A673 (cell line): ENCODE measurements at regions not wholly inside any gene's neighbourhood (a gene's known extent, or its start where the extent isn't known, plus 50 kb on each side); places are given as distances from the start of the nearest gene placed in this dataset.

Experiments
- BruUV-seq: library from RNA; stranded (reverse); fragments of 400-500 nt; replicated peaks from 2 replicates; lab custom pipeline; 2021; lab: Mats Ljungman, UMichigan
- CTCF ChIA-PET: fragments of 300-600 bp; sonication (Branson Sonifier 250); formaldehyde crosslinking; loops from one replicate; lab custom pipeline; 2022; ENCODE audit warnings: antibody characterized with exemption; lab: Charles Lee
- POLR2A ChIA-PET: fragments of 300-600 bp; sonication (Branson Sonifier 250); formaldehyde crosslinking; loops from one replicate; lab custom pipeline; 2022; ENCODE audit warnings: antibody characterized with exemption; ENCODE audit not compliant: low non-redundant PET; lab: Charles Lee
- DNase-seq: peaks from one replicate; pipeline ENCODE4 v3.0.0-alpha.2; 2015; ENCODE audit warnings: low spot score
- H3K27ac ChIP-seq: fragments of 200-600 bp; sonication (generic); 2 replicates; pipeline ENCODE4 v1.5.1; 2016; ENCODE audit warnings: mixed run types, low read depth, mild to moderate bottlenecking, mixed read lengths, antibody characterized with exemption, low read length; ENCODE audit not compliant: poor library complexity, severe bottlenecking
- H3K27me3 ChIP-seq: fragments of 200-600 bp; sonication (generic); replicated peaks from 2 replicates; pipeline ENCODE4 v1.6.1; 2017; ENCODE audit warnings: mixed run types, low read depth, mild to moderate bottlenecking, mixed read lengths, antibody characterized with exemption, low read length; ENCODE audit not compliant: insufficient read depth, poor library complexity
- H3K36me3 ChIP-seq: fragments of 200-600 bp; sonication (generic); 2 replicates; pipeline ENCODE4 v1.6.1; 2016; ENCODE audit warnings: mixed run types, mild to moderate bottlenecking, mixed read lengths, antibody characterized with exemption, low read length; ENCODE audit not compliant: insufficient read depth, poor library complexity, severe bottlenecking
- H3K4me1 ChIP-seq: fragments of 200-600 bp; sonication (generic); 2 replicates; pipeline ENCODE4 v1.6.1; 2017; ENCODE audit warnings: mixed run types, mild to moderate bottlenecking, mixed read lengths, antibody characterized with exemption, low read length; ENCODE audit not compliant: insufficient read depth, poor library complexity, severe bottlenecking
- H3K4me3 ChIP-seq: fragments of 200-600 bp; sonication (generic); 2 replicates; pipeline ENCODE4 v1.5.1; 2016; ENCODE audit warnings: low read depth, mixed run types, mild to moderate bottlenecking, mixed read lengths, low read length; ENCODE audit not compliant: poor library complexity, severe bottlenecking
- H3K9me3 ChIP-seq: fragments of 200-600 bp; sonication (generic); 2 replicates; pipeline ENCODE4 v1.6.1; 2016; ENCODE audit warnings: mixed run types, low read depth, mild to moderate bottlenecking, mixed read lengths, antibody characterized with exemption, low read length; ENCODE audit not compliant: poor library complexity, severe bottlenecking
- CTCF ChIP-seq: fragments of 300-800, 200-600 bp; sonication (generic); conservative IDR thresholded peaks from 2 replicates; pipeline ENCODE4 v1.5.1; 2017; ENCODE audit warnings: low read depth, mild to moderate bottlenecking, antibody characterized with exemption, low read length, moderate library complexity, mixed read lengths
- EZH2 ChIP-seq: fragments of 200-600 bp; sonication (generic); IDR thresholded peaks from 2 replicates; pipeline ENCODE4 v1.6.1; 2017; ENCODE audit warnings: borderline replicate concordance, low read depth, mild to moderate bottlenecking, mixed read lengths, antibody characterized with exemption, low read length; ENCODE audit not compliant: poor library complexity, severe bottlenecking
- intact Hi-C: fragments of 100-400 bp; cut with micrococcal nuclease; formaldehyde crosslinking; loops from one replicate; pipeline ENCODE4 v1.10.0; 2022; ENCODE audit not compliant: unreplicated experiment

GRCh38 chr15:48032911-48033310, 87.9 kb upstream of the SLC24A5 start:
- intact Hi-C loops = no loop called here
- ChIA-PET POLR2A (no interaction called here), CTCF (no interaction called here)
- Histone ChIP-seq H3K36me3 (no peaks in the 10 kb centered on the region), H3K27ac (no peak overlapping the region), H3K4me1 (no peaks in the 10 kb centered on the region), H3K27me3 (no peaks in the 10 kb centered on the region), H3K4me3 (no peak overlapping the region), H3K9me3 (no peaks in the 10 kb centered on the region)
- no TSS peak for BruUV-seq
- no peak for TF ChIP-seq EZH2
- TF ChIP-seq CTCF = no peak
- DNase-seq = no peak

GRCh38 chr15:48038221-48038620, 82.6 kb upstream of the SLC24A5 start:
- H3K27me3 ChIP-seq = no peaks in the 10 kb centered on the region
- intact Hi-C loops = no loop called here
- no peak overlapping the region for H3K4me3 ChIP-seq
- no peaks in the 10 kb centered on the region for H3K4me1 ChIP-seq
- no peak overlapping the region for H3K27ac ChIP-seq
- no peaks in the 10 kb centered on the region for H3K9me3 ChIP-seq
- POLR2A ChIA-PET = no interaction called here
- BruUV-seq = no TSS peak
- DNase-seq = no peak
- TF ChIP-seq EZH2 (no peak), CTCF (no peak)
- CTCF ChIA-PET = no interaction called here
- no peaks in the 10 kb centered on the region for H3K36me3 ChIP-seq

GRCh38 chr15:48040166-48040817, 80.5 kb upstream of the SLC24A5 start:
- POLR2A ChIA-PET = no interaction called here
- no TSS peak for BruUV-seq

More at GRCh38 chr15:48040166-48040817, 80.5 kb upstream of the SLC24A5 start:
- TF ChIP-seq CTCF = no peak
- no peak for TF ChIP-seq EZH2
- H3K4me3 ChIP-seq = no peak overlapping the region
- CTCF ChIA-PET = no interaction called here
- no peaks in the 10 kb centered on the region for H3K9me3 ChIP-seq
- intact Hi-C loops = no loop called here
- H3K27me3 ChIP-seq = no peaks in the 10 kb centered on the region
- no peaks in the 10 kb centered on the region for H3K4me1 ChIP-seq
- DNase-seq = peak; percentile 48
- H3K27ac ChIP-seq = no peak overlapping the region
- H3K36me3 ChIP-seq = no peaks in the 10 kb centered on the region
